Upper lobe of left lung (tissue), 4 donors: ENCODE measurements at regions not wholly inside any gene's neighbourhood (a gene's known extent, or its start where the extent isn't known, plus 50 kb on each side); places are given as distances from the start of the nearest gene placed in this dataset.

Experiments used
- EP300 ChIP-seq, 4 donors: sonication (generic); formaldehyde crosslinking; IDR thresholded peaks; one replicate each; pipeline ENCODE4 v1.5.1; 2017; ENCODE audit warnings: antibody characterized with exemption in 4 of 4, control low read depth in 2 of 4
- POLR2AphosphoS5 ChIP-seq, 2 donors: sonication (generic); formaldehyde crosslinking; IDR thresholded peaks; one replicate each; pipeline ENCODE4 v1.5.1; 2017; ENCODE audit warnings: antibody characterized with exemption in 2 of 2
- TF ChIP-seq, protein P1 (sequence below), 6 experiments: fragments of 450-650 bp in 4 of 6; fragments of 200-600 bp in 2 of 6; sonication (generic) in 2 of 6; IDR thresholded peaks; one replicate each; pipeline ENCODE4 v1.5.1; 2016 to 2019; ENCODE audit warnings: antibody characterized with exemption in 6 of 6

DNA sequence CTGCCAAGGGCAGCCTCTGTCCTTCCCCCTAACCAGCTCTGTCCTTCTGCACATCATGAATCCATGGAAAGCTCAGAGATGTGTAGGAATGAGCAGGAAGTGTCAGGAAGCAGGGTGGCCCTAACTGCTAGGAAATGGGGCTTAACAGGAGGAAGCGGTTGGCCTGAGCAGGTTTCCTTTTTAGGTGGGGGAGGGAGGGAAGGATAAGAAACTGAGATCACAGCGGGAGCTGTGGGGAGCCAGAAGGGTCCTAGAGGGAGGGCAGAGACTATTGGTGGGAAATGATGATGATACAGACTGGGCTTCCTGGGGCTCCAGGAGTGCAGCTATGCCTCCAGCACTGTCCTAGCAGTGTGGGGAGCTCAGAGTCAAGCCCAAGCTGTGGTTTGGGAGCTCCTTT is 182.0 kb downstream of the SH3BP4 start:
- TF ChIP-seq, protein P1, sequence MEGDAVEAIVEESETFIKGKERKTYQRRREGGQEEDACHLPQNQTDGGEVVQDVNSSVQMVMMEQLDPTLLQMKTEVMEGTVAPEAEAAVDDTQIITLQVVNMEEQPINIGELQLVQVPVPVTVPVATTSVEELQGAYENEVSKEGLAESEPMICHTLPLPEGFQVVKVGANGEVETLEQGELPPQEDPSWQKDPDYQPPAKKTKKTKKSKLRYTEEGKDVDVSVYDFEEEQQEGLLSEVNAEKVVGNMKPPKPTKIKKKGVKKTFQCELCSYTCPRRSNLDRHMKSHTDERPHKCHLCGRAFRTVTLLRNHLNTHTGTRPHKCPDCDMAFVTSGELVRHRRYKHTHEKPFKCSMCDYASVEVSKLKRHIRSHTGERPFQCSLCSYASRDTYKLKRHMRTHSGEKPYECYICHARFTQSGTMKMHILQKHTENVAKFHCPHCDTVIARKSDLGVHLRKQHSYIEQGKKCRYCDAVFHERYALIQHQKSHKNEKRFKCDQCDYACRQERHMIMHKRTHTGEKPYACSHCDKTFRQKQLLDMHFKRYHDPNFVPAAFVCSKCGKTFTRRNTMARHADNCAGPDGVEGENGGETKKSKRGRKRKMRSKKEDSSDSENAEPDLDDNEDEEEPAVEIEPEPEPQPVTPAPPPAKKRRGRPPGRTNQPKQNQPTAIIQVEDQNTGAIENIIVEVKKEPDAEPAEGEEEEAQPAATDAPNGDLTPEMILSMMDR (IDR thresholded peaks at IDR 0.05) = no peak
- no peak for TF ChIP-seq POLR2AphosphoS5 (IDR thresholded peaks at IDR 0.05)
- no peak for TF ChIP-seq EP300 (IDR thresholded peaks at IDR 0.05)
